SU-DHL-6 (cell line): ENCODE measurements at regions not wholly inside any gene's neighbourhood (a gene's known extent, or its start where the extent isn't known, plus 50 kb on each side); places are given as distances from the start of the nearest gene placed in this dataset.

ENCODE experiments used
- EZH2phosphoT487 ChIP-seq: fragments of 200-600 bp; sonication (generic), shearing (Covaris generic); conservative IDR thresholded peaks from 2 replicates; pipeline ENCODE4 v1.6.1; 2018; ENCODE audit warnings: mild to moderate bottlenecking, antibody characterized with exemption, low read length, moderate library complexity, mixed read lengths
- TF ChIP-seq, protein P1 (sequence below): fragments of 200-600 bp; sonication (generic); IDR thresholded peaks from one replicate; pipeline ENCODE4 v1.5.1; 2017; ENCODE audit warnings: antibody characterized with exemption, mild to moderate bottlenecking, low read length, moderate library complexity; ENCODE audit not compliant: insufficient read depth, poor library complexity, severe bottlenecking

DNA sequence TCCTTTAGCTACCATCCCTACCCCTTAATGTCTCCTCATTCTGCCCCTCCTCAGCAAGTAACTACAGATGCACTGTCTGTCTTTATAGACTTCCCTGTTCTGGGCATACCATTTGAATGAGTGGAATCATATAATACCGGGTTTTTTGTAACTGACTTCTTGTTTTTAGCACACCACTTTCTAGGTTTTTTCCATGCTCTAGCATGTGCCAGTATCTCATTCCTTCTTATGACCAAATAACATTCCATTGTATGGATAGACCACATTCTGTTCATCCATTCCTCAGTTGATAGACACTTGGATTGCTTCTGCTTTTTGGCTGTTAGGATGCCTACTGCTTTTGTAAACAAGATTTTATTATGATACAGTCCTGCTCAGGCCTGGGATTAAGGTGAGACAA is 154.7 kb downstream of the TSN start:
- TF ChIP-seq, protein P1, sequence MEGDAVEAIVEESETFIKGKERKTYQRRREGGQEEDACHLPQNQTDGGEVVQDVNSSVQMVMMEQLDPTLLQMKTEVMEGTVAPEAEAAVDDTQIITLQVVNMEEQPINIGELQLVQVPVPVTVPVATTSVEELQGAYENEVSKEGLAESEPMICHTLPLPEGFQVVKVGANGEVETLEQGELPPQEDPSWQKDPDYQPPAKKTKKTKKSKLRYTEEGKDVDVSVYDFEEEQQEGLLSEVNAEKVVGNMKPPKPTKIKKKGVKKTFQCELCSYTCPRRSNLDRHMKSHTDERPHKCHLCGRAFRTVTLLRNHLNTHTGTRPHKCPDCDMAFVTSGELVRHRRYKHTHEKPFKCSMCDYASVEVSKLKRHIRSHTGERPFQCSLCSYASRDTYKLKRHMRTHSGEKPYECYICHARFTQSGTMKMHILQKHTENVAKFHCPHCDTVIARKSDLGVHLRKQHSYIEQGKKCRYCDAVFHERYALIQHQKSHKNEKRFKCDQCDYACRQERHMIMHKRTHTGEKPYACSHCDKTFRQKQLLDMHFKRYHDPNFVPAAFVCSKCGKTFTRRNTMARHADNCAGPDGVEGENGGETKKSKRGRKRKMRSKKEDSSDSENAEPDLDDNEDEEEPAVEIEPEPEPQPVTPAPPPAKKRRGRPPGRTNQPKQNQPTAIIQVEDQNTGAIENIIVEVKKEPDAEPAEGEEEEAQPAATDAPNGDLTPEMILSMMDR = no peak
- TF ChIP-seq EZH2phosphoT487 = no peak
